ENCODE measurements at regions not wholly inside any gene's neighbourhood (a gene's known extent, or its start where the extent isn't known, plus 50 kb on each side); places are given as distances from the start of the nearest gene placed in this dataset.

- H3K9me2 ChIP-seq (ENCODE audit: low read depth, low read length): no peaks in the 10 kb centered on the region
- H3K27ac ChIP-seq (ENCODE audit: low read depth, low read length, poor library complexity, severe bottlenecking): peak overlapping the region; percentile 96
- TF ChIP-seq EZH2 (IDR thresholded peaks at IDR 0.05; ENCODE audit: borderline replicate concordance, low read length): no peak
- TF ChIP-seq, protein P1, sequence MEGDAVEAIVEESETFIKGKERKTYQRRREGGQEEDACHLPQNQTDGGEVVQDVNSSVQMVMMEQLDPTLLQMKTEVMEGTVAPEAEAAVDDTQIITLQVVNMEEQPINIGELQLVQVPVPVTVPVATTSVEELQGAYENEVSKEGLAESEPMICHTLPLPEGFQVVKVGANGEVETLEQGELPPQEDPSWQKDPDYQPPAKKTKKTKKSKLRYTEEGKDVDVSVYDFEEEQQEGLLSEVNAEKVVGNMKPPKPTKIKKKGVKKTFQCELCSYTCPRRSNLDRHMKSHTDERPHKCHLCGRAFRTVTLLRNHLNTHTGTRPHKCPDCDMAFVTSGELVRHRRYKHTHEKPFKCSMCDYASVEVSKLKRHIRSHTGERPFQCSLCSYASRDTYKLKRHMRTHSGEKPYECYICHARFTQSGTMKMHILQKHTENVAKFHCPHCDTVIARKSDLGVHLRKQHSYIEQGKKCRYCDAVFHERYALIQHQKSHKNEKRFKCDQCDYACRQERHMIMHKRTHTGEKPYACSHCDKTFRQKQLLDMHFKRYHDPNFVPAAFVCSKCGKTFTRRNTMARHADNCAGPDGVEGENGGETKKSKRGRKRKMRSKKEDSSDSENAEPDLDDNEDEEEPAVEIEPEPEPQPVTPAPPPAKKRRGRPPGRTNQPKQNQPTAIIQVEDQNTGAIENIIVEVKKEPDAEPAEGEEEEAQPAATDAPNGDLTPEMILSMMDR (IDR thresholded peaks at IDR 0.05; ENCODE audit: low read length): no peak
- peak overlapping the region; percentile 35 for H3K9ac ChIP-seq (ENCODE audit: low read length)
- H3K79me2 ChIP-seq (ENCODE audit: insufficient read depth, low read length): no peaks in the 10 kb centered on the region
- peaks cover 95% of the 10 kb centered on the region for H3K4me1 ChIP-seq (ENCODE audit: insufficient read depth, low read length, severe bottlenecking)
- H3K9me3 ChIP-seq (ENCODE audit: low read length): no peaks in the 10 kb centered on the region
- H2AFZ ChIP-seq (ENCODE audit: low read length): no peak overlapping the region
- H4K20me1 ChIP-seq (ENCODE audit: insufficient read depth, low read length): no peaks in the 10 kb centered on the region
- no peaks in the 10 kb centered on the region for H3K36me3 ChIP-seq (ENCODE audit: insufficient read depth, low read length)
- no peaks in the 10 kb centered on the region for H3K27me3 ChIP-seq (ENCODE audit: insufficient read depth, low read length)
- H3K4me3 ChIP-seq (ENCODE audit: low read depth, low read length, poor library complexity, severe bottlenecking): peak overlapping the region; percentile 2
- peak overlapping the region; percentile 49 for H3K4me2 ChIP-seq (ENCODE audit: low read length)
- peaks cover 20% of the 10 kb centered on the region for H3F3A ChIP-seq (ENCODE audit: insufficient read depth, low read length)
These were observed 90.4 kb upstream of the RASGEF1B start for GRCh38 chr4:81562093-81562492.

GRCh38 chr4:81557306-81557705 lies 85.6 kb upstream of the RASGEF1B start:
- Histone ChIP-seq H3K9me3 (ENCODE audit: low read length) (peaks cover 8% of the 10 kb centered on the region; the same call in 1 of the 2 replicates), H3K27ac (ENCODE audit: low read depth, low read length, poor library complexity, severe bottlenecking) (peak overlapping the region; percentile 16), H3K4me3 (ENCODE audit: low read depth, low read length, poor library complexity, severe bottlenecking) (no peak overlapping the region), H3K36me3 (ENCODE audit: insufficient read depth, low read length) (no peaks in the 10 kb centered on the region), H3K79me2 (ENCODE audit: insufficient read depth, low read length) (no peaks in the 10 kb centered on the region), H4K20me1 (ENCODE audit: insufficient read depth, low read length) (no peaks in the 10 kb centered on the region), H2AFZ (ENCODE audit: low read length) (no peak overlapping the region), H3K9me2 (ENCODE audit: low read depth, low read length) (no peaks in the 10 kb centered on the region), H3K4me1 (ENCODE audit: insufficient read depth, low read length, severe bottlenecking) (peaks cover 61% of the 10 kb centered on the region), H3K27me3 (ENCODE audit: insufficient read depth, low read length) (no peaks in the 10 kb centered on the region), H3K9ac (ENCODE audit: low read length) (no peak overlapping the region), H3K4me2 (ENCODE audit: low read length) (no peak overlapping the region), H3F3A (ENCODE audit: insufficient read depth, low read length) (0 out of 2 replicates have a peak, but pooled peaks cover 1% of the 10 kb centered on the region)
- TF ChIP-seq EZH2 (IDR thresholded peaks at IDR 0.05; ENCODE audit: borderline replicate concordance, low read length): no peak
- TF ChIP-seq, protein P1 (IDR thresholded peaks at IDR 0.05; ENCODE audit: low read length): no peak

DNA sequence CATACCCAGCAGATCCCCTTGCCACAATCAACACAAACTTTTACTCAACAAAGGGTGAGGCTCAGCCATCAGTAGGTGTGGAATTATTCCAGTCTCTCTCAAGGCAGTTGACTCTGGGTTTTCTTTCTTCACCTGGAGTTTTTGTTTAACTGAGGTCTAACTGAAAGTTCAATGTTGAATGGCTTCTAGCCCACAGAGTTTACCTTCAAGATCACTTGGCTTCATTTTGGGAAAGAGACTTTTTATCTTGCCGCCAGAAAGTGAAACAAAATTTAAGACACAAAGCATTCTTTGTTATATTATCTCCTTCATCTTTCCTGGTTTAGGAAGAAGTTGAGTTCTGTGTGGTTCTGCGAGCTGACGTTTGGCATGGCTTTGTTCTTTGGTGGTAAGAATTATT lies 83.8 kb upstream of the RASGEF1B start:
- H3K36me3 ChIP-seq (ENCODE audit: insufficient read depth, low read length): no peaks in the 10 kb centered on the region
- H3K4me3 ChIP-seq (ENCODE audit: low read depth, low read length, poor library complexity, severe bottlenecking): no peak overlapping the region
- H2AFZ ChIP-seq (ENCODE audit: low read length): peak overlapping the region; percentile 90
- H4K20me1 ChIP-seq (ENCODE audit: insufficient read depth, low read length): no peaks in the 10 kb centered on the region
- no peak for TF ChIP-seq EZH2 (IDR thresholded peaks at IDR 0.05; ENCODE audit: borderline replicate concordance, low read length)
- TF ChIP-seq, protein P1 (IDR thresholded peaks at IDR 0.05; ENCODE audit: low read length): no peak
- H3K79me2 ChIP-seq (ENCODE audit: insufficient read depth, low read length): no peaks in the 10 kb centered on the region
- no peak overlapping the region for H3K9ac ChIP-seq (ENCODE audit: low read length)
- peaks cover 8% of the 10 kb centered on the region; the same call in 1 of the 2 replicates for H3K9me3 ChIP-seq (ENCODE audit: low read length)
- no peak overlapping the region for H3K27ac ChIP-seq (ENCODE audit: low read depth, low read length, poor library complexity, severe bottlenecking)
- H3K4me2 ChIP-seq (ENCODE audit: low read length): no peak overlapping the region
- H3K4me1 ChIP-seq (ENCODE audit: insufficient read depth, low read length, severe bottlenecking): peaks cover 55% of the 10 kb centered on the region
- H3K9me2 ChIP-seq (ENCODE audit: low read depth, low read length): no peaks in the 10 kb centered on the region
- H3F3A ChIP-seq (ENCODE audit: insufficient read depth, low read length): no peaks in the 10 kb centered on the region
- H3K27me3 ChIP-seq (ENCODE audit: insufficient read depth, low read length): no peaks in the 10 kb centered on the region

All from OCI-LY1 (cell line).